Myocyte (in vitro differentiated cells): ENCODE measurements at regions not wholly inside any gene's neighbourhood (a gene's known extent, or its start where the extent isn't known, plus 50 kb on each side); places are given as distances from the start of the nearest gene placed in this dataset.

Experiments
- DNase-seq: peaks from one replicate; pipeline ENCODE4 v3.0.0-alpha.2; 2012; ENCODE audit warnings: low read depth

- no peak for DNase-seq
These were observed 97.9 kb downstream of the MAFB start for GRCh38 chr20:40591119-40591518.

- DNase-seq: no peak
These were observed 99.5 kb downstream of the MAFB start for GRCh38 chr20:40589581-40589980.

DNA sequence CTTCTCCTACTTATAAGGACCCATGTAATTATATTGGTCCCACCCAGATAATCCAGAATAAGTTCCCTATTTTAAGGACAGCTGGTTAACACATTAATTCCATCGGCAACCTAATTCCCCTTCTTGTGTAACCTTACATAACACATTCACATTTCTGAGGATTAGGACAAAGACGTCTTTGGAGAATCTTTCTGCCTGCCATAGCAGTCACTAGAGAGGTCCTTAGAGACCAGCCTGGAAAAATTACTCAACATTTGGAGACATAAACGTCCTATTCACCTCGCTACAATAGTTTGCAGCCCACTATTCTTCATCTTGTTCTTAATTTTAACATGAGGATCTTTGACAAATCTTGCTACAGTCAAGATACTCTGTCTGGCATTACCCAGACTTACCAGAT is 100.1 kb downstream of the MAFB start:
- DNase-seq: no peak

DNA sequence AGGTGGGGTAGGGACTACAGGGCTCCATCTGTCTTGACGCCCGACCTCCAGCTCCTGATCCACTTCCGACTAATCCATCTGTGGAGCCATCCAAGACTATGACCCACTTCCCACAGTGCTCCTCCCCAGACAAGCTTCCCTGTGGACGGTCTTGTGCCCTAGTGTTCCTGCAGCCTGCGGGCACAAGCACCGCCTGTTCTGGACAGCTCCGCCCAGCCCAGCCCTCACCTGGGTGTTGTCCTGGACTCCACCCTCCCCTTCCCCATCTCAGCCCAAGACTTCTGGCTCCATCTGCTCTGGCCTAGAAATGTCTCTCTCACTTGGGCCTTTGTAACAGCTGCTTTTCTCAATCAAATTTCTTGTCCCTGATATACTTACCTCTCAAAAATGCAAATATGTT is 102.0 kb downstream of the MAFB start:
- no peak for DNase-seq

DNA sequence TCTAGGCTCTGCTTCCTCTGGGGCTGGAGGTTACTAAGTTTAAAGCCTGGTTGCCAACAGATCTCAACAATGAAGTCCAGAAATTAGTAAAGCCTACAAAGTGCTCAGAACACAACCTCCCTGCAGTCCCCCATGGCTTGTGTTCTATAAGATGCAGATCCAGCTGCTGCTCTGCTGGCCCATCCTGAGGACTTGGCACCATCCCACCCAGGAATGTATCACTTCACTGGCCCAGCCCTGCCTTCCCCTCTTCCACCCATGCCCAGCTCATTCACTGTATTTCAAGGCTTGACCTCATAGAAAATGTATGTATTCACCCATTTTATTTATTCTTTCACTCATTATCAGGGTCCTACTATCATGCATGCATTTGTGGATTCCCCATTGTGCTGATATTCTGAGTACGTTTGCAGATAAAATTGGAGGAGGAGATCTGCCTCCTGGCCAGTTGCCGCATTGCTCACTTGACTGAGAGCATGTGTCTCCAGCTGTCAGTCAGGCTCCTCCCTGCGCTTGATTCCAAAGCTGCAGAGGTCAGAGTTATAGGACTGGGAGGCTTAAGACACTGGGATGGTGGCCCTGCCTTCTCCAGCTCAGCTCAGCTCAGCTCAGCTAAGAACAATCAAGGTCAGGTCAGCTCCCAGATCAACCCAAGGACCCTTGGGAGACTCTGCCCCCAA is 104.8 kb downstream of the MAFB start:
- DNase-seq: peak; percentile 13

DNA sequence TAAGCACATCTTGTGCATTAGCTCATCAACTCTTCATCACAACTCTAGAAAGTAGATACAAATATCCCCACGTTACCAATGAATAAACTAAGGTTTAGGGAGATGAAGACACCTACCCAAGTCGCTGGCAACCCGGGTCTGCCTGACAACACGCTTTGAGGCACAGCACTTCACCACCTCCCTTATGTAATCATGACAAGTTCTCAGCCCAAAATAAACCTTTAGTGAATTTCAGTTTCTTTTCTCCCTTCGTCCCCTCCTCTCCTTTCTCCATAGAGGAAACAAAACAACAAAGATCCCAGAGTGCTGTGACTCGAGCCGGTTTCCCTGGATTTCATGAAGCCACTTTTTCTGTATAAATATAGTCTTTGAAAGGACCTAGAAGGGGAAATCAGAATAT is 105.4 kb downstream of the MAFB start:
- DNase-seq: no peak

DNA sequence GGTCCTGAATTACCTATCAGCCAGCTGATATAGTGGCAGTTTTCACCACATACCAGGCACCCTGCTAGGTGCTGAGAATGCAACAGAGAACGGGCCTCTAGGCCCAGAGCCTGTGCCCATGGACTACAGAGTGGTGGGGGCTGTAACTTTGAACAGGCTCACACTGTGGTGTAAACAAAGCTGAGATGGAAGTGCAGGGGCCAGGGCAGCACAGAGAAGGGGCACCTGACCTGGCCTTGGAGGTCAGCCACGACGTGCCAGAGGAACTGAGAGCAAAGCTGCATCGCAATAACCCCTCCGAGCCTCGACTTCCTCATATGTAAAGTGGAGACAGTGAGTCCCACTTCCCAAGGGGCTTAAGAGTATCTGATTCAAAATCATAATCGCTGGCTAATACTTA is 105.8 kb downstream of the MAFB start:
- no peak for DNase-seq

GRCh38 chr20:40582531-40582930 is 106.5 kb downstream of the MAFB start:
- no peak for DNase-seq

DNA sequence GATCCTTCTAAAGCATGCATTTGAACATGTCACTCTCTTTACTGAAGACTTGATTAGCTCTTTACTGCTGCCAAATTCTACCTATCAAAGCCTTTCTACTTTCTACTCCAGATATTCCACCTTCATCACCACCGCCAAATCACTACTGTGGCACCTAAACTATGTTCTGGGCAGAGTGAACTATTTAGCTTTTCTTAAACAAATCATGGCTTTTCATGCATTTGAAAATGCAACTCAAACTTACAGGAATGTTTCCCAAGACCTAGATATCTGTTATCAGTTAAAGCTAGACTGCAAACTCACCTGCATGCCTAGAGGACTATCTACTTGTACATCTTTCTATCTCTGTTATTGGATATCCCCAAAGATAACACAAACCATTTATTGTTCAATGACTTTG is 109.3 kb downstream of the MAFB start:
- DNase-seq: no peak

DNA sequence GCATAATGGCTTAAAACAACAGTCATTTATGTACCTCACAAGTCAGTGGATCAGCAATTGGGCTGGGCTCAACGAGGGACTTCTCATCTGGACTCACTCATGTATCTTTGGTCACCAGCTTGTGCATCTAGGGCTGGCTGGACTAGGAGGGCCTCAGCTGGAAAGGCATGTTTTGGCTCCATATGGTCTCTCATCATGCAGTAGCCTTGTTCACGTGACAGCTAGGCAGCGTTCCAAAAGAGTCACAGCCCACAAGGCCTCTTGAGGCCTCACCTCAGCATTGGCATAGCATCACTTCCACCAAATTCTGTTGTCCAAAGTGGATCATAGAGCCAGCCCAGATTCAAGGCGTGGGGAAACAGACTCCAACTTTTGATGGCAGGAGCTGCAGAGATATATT is 110.1 kb downstream of the MAFB start:
- DNase-seq: no peak

DNA sequence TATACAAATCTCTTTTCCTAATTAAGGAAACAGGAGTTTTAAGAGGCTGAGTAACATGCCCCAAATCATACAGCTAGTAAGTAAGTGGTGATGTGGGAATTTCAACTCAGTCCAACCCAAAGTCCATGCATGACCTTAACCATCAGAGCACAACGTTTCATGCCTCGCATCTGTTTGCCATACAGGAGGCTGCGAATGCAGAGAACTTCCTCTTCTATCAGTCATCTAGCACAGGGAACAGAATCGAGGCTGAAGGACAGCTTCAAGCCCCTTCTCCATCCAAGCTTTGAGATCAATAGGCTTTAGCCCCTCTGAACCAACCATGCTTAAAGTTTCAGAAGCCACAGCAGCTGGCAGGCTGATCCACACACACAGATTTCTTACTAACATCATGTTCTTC is 113.2 kb downstream of the MAFB start:
- no peak for DNase-seq

- DNase-seq: no peak
These were observed 116.8 kb downstream of the MAFB start for GRCh38 chr20:40572251-40572650.

GRCh38 chr20:40571639-40572038 is 117.4 kb downstream of the MAFB start:
- DNase-seq: no peak

DNA sequence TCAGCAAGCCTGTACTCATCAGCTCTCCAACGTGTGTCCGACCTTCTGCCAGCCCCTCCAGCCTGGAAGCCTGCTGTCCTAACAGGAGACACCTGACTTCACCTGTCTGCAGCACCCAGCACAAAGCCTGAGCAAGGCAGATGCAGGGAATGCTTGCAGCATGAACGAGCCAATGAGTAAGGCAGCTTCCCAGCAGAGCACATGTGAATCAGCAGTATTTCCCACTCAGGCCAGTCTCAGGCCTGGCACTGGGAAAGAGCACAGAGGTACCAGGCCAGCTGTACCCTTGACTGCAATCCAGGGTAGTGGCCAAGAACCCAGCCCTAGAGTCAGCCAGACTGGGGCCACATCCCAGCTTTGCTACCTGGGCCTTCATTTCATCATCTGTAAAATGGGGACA is 120.8 kb downstream of the MAFB start:
- no peak for DNase-seq

DNA sequence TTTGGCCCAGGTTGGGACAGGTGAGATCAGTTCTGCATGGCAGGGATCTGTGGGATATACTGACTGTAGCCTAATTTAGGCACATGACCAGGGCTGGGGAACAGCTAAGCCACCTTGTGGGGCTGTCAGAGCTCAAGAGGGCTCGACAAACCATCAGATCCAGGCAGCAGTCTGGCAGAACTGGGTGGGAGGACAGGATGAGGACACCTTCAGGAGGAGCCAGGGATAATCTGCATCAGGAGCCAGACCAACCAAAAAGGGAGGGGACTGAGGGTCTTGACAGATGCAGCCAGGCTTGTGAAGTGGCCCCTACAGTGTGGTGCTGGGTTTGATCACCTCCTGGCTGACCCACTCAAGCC is 123.4 kb downstream of the MAFB start:
- no peak for DNase-seq

DNA sequence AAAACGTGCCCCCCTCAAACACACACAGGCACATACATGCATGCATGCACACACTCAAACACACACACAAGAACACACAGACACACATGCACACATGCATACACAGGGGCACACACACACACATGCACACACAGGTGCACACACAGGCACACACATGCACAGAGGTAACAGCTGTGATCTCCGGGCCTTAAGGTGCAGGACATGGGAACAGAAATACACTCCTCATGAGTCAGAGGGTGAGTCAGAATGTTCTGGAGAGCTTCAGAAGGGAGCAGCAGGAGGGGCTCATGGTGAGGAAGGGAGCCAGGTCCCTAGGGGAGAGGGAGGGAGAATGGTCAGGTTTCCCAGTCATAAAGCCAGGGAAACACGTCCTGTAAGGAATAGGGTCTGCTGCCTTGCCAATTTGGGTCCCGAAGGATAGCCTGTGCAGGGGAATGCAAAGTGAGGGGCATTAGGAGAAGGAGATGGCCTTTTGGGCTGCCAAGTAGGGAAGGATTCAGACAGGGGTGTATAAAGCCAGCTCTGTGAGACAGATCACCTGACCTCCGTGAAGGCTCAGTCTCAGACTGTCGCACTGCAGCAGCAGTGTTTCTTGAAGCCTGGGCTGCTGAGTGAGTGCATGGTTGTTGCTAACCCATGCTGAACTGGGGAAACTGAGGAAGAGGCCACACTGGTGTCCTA is 123.9 kb downstream of the MAFB start:
- DNase-seq: peak; percentile 12

- DNase-seq: no peak
These were observed 125.6 kb downstream of the MAFB start for GRCh38 chr20:40563296-40563950.

- peak; percentile 3 for DNase-seq
These were observed 127.0 kb downstream of the MAFB start for GRCh38 chr20:40562031-40562430.

- no peak for DNase-seq
These were observed 127.8 kb downstream of the MAFB start for GRCh38 chr20:40561187-40561586.

DNA sequence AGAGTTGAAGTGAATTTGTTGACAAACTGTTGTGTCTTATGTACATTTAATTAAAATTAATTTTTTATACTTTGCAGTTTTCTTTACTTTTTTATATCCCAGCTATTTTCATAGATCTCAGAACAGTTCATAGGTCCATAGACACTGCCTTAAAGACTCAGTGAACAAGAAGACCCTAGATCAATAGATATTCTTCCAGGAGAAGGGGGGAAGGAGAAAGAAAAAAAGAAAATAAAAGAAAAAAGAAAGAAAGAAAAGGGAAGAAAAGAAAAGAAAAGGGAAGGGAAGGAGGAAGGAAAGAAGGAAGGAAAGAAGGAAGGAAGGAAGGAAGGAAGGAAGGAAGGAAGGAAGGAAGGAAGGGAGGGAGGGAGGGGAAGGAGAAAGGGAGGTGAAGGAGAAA is 130.8 kb downstream of the MAFB start:
- DNase-seq: no peak

DNA sequence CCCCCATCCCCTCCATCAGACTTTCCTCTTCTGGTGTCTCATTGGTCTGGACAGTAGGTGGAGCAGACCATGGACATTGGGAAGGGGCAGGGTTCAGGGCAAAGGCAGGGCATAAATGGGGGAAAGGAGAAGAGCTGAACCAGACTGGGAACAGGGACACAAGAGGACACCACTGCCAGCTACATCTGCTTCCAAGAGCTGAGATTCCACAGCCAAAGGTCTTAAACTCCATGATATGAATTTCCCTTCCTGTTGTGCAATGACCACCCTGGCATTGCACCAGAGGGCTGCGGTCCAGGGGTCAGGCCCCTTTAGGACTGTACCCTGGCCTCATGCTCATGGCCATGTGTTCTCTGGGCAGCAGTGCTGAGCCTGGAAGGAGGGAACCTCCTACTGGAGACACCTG is 137.9 kb downstream of the MAFB start:
- no peak for DNase-seq

GRCh38 chr20:40547483-40548091 is 141.4 kb downstream of the MAFB start:
- no peak for DNase-seq
